ENCODE measurements at regions not wholly inside any gene's neighbourhood (a gene's known extent, or its start where the extent isn't known, plus 50 kb on each side); places are given as distances from the start of the nearest gene placed in this dataset.

DNA sequence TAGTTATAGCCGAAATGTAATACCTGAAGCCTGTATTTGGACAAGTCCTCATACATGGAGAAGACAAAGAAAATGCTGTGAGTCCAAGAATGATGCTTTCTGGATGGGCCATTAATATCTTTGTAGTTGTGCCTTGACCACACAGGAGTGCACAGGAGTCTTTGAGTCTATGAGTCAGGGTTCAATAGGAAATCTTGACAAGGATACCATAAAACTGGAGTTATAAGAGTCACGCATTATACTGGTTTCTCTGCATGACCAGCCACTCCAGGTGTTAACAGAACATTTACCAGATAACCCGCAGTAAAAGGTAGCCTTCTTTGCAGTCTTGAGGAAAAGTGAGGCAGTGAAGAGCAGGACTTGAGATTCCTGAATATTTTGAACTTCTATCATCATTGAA lies 464.6 kb upstream of the PKN2 start:
- Histone ChIP-seq H3K9me3 (peaks cover 0 to 7% of the 10 kb centered on the region in 2 donors), H3K27ac (no peak overlapping the region), H3K4me3 (no peak overlapping the region), H3K36me3 (no peaks in the 10 kb centered on the region), H3K27me3 (no peaks in the 10 kb centered on the region), H3K4me1 (no peaks in the 10 kb centered on the region)
- intact Hi-C loops (cut with DNase I): no loop called here
- TF ChIP-seq, protein P1, sequence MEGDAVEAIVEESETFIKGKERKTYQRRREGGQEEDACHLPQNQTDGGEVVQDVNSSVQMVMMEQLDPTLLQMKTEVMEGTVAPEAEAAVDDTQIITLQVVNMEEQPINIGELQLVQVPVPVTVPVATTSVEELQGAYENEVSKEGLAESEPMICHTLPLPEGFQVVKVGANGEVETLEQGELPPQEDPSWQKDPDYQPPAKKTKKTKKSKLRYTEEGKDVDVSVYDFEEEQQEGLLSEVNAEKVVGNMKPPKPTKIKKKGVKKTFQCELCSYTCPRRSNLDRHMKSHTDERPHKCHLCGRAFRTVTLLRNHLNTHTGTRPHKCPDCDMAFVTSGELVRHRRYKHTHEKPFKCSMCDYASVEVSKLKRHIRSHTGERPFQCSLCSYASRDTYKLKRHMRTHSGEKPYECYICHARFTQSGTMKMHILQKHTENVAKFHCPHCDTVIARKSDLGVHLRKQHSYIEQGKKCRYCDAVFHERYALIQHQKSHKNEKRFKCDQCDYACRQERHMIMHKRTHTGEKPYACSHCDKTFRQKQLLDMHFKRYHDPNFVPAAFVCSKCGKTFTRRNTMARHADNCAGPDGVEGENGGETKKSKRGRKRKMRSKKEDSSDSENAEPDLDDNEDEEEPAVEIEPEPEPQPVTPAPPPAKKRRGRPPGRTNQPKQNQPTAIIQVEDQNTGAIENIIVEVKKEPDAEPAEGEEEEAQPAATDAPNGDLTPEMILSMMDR (IDR thresholded peaks at IDR 0.05): no peak
- no peak for DNase-seq (ENCODE audit: low spot score in 2 of 2)

DNA sequence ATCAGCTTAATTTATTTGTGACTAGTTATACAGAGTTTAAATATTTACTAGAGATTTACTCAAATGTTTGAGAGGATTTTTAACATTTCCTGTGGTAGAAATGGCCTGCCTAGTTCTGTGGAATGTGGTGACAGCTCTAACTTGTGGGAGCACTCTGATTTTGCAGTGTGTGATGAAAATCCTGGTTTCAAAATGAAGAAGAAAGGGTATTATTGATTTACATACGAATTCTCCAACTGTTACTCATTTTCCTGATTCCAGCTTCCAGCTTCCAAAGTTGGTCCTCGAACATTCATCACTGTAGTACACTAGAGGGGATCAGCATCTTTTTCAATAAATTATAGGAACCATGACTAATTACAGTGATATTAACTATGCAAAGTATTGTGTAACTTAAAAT lies 462.7 kb upstream of the PKN2 start:
- H3K9me3 ChIP-seq: no peaks in the 10 kb centered on the region
- H3K4me1 ChIP-seq: no peaks in the 10 kb centered on the region
- intact Hi-C loops (cut with DNase I): no loop called here
- DNase-seq (ENCODE audit: low spot score in 2 of 2): no peak
- no peaks in the 10 kb centered on the region for H3K36me3 ChIP-seq
- H3K27me3 ChIP-seq: no peaks in the 10 kb centered on the region
- TF ChIP-seq, protein P1 (IDR thresholded peaks at IDR 0.05): no peak
- H3K27ac ChIP-seq: no peak overlapping the region
- H3K4me3 ChIP-seq: no peak overlapping the region

DNA sequence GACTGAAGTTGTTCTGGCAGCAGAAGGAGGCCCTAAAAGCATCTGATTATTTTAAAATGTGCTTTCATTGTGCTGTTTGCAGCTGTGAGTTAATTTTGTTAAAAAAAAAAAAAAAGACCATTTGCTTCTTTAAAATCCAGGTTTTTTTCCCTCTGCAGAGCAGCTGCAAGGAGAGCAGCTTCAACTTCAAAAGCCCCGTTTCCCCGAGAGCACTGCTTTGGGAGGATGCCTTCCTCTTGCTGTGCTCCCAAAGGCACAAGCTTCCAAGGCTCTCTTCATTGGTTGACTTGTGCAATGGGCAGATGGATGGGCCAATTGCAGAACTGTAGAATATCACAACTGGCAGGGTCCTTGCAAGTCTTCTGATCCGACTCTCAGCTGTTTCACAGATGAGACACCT lies 459.2 kb upstream of the PKN2 start:
- no peaks in the 10 kb centered on the region for H3K9me3 ChIP-seq
- no peak overlapping the region for H3K27ac ChIP-seq
- no peak for DNase-seq (ENCODE audit: low spot score in 2 of 2)
- TF ChIP-seq, protein P1 (IDR thresholded peaks at IDR 0.05): no peak
- no peak overlapping the region for H3K4me3 ChIP-seq
- intact Hi-C loops (cut with DNase I): no loop called here
- no peaks in the 10 kb centered on the region for H3K4me1 ChIP-seq
- H3K27me3 ChIP-seq: no peaks in the 10 kb centered on the region
- H3K36me3 ChIP-seq: no peaks in the 10 kb centered on the region

DNA sequence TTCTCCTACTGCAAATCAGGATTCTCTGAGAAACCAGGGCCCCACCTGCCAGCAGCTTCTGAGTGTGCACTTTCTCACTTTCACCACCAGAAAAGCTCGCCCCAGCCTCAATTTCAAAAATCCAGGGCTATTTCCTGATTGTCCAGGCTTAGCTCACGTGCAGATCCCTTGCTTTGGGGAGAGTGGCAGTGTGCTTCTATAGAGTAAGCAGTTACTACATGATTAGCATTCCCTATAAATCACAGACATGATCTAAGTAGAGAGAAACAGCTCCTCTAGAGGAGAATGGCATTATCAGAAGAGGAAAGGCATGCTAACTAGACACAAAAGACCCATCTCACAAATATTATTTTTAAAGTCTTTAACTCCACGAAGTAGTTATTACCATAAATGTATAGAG lies 456.0 kb upstream of the PKN2 start:
- TF ChIP-seq, protein P1 (IDR thresholded peaks at IDR 0.05): no peak
- Histone ChIP-seq H3K27ac (no peak overlapping the region), H3K9me3 (no peaks in the 10 kb centered on the region), H3K27me3 (no peaks in the 10 kb centered on the region), H3K4me3 (no peak overlapping the region), H3K4me1 (no peaks in the 10 kb centered on the region), H3K36me3 (no peaks in the 10 kb centered on the region)
- DNase-seq (ENCODE audit: low spot score in 2 of 2): no peak
- intact Hi-C loops (cut with DNase I): no loop called here

DNA sequence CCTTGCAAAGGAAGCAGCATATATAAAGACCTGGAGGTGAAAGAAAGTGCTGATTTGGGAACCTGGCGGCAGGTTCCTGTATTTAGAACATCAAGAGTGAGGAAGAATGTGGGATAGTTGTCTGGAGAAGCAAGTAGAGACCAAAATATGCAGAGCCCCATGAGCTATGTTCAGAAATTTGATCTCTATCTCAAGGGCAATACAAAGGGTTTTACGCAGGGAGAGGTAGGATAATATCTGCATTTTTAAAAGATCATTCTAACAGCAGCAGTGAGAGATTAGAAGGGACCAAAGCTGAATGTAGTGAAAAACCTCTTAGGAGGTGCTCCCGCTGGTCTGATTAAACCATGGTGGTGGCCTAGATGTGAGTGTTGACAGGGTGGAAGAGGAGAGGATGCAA lies 453.9 kb upstream of the PKN2 start:
- Histone ChIP-seq H3K4me3 (no peak overlapping the region), H3K9me3 (no peaks in the 10 kb centered on the region), H3K36me3 (no peaks in the 10 kb centered on the region), H3K27me3 (no peaks in the 10 kb centered on the region), H3K4me1 (no peaks in the 10 kb centered on the region), H3K27ac (no peak overlapping the region)
- TF ChIP-seq, protein P1 (IDR thresholded peaks at IDR 0.05): no peak
- intact Hi-C loops (cut with DNase I): no loop called here
- no peak for DNase-seq (ENCODE audit: low spot score in 2 of 2)

DNA sequence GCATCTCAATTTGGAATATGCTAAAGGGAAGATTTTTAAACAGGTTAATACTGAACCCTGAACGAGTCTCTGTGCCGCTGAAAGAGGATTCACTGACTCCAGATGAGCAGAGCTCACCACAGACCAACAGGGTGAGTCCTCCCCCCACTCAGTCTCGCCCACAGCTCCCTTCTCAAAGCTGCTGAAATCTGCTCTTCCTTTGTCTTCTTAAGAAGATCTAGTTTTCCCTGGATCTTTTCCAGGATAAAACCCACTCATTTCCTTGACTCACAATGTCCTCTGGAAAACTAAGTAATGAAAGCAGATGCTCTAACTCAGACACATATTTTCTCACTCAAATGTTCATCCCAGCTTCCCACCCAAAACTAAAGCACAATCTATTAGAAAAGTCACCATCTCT lies 447.0 kb upstream of the PKN2 start:
- intact Hi-C loops (cut with DNase I): no loop called here
- DNase-seq (ENCODE audit: low spot score in 2 of 2): no peak
- no peak overlapping the region for H3K27ac ChIP-seq
- H3K36me3 ChIP-seq: no peaks in the 10 kb centered on the region
- TF ChIP-seq, protein P1 (IDR thresholded peaks at IDR 0.05): no peak
- no peaks in the 10 kb centered on the region for H3K27me3 ChIP-seq
- no peaks in the 10 kb centered on the region for H3K9me3 ChIP-seq
- H3K4me1 ChIP-seq: no peaks in the 10 kb centered on the region
- H3K4me3 ChIP-seq: no peak overlapping the region

Measured in ascending aorta (tissue), 2 donors.